IMR-90 (cell line): ENCODE measurements at regions not wholly inside any gene's neighbourhood (a gene's known extent, or its start where the extent isn't known, plus 50 kb on each side); places are given as distances from the start of the nearest gene placed in this dataset.

ENCODE experiments used
- ATAC-seq: fragments of 200-7000 bp; cut with Tn5 transposase; 2 replicates; pipeline ENCODE4 v1.9.1; 2020; ENCODE audit warnings: low read depth, mild to moderate bottlenecking, moderate library complexity
- BruUV-seq: library from RNA; stranded (reverse); fragments of 400-500 nt; replicated peaks from 2 replicates; lab custom pipeline; 2021; lab: Mats Ljungman, UMichigan
- CTCF ChIA-PET: fragments of 300-600 bp; formaldehyde crosslinking; extraction: SDS; loops from one replicate; lab custom pipeline; 2021; ENCODE audit warnings: antibody characterized with exemption; lab: Yijun Ruan, JAX
- POLR2A ChIA-PET: fragments of 300-600 bp; sonication (Branson Sonifier 250); formaldehyde crosslinking; loops from one replicate; lab custom pipeline; 2022; ENCODE audit warnings: antibody characterized with exemption; ENCODE audit not compliant: unreplicated experiment; lab: Charles Lee
- DNase-seq: peaks from one replicate; pipeline ENCODE4 v3.0.0; 2013
- H2AFZ ChIP-seq: replicated peaks from 2 replicates; pipeline ENCODE3; 2013; ENCODE audit warnings: low read length, mild to moderate bottlenecking; ENCODE audit not compliant: poor library complexity
- H2AK5ac ChIP-seq: 2 replicates; pipeline ENCODE4 v1.6.1; 2013; ENCODE audit warnings: low read depth, low read length, inconsistent platforms
- H2AK9ac ChIP-seq: replicated peaks from 2 replicates; pipeline ENCODE3; 2013; ENCODE audit warnings: mild to moderate bottlenecking, low read depth, low read length, moderate library complexity; ENCODE audit not compliant: poor library complexity
- H2BK120ac ChIP-seq: 2 replicates; pipeline ENCODE4 v1.6.1; 2013; ENCODE audit warnings: low read depth, low read length, inconsistent platforms
- H2BK15ac ChIP-seq: 3 replicates; pipeline ENCODE4 v1.6.1; 2013; ENCODE audit warnings: low read depth, low read length, inconsistent platforms
- H2BK20ac ChIP-seq: 2 replicates; pipeline ENCODE4 v1.6.1; 2013; ENCODE audit warnings: low read depth, mild to moderate bottlenecking, inconsistent platforms, low read length, moderate library complexity
- H2BK5ac ChIP-seq: 2 replicates; pipeline ENCODE4 v1.6.1; 2013; ENCODE audit warnings: mild to moderate bottlenecking, low read depth, low read length, inconsistent platforms; ENCODE audit not compliant: poor library complexity, severe bottlenecking
- H3K14ac ChIP-seq: replicated peaks from 2 replicates; pipeline ENCODE4 v1.6.1; 2013; ENCODE audit warnings: low read depth, low read length, inconsistent platforms
- H3K18ac ChIP-seq: 2 replicates; pipeline ENCODE4 v1.6.1; 2013; ENCODE audit warnings: low read depth, low read length, control low read depth
- H3K23ac ChIP-seq: 2 replicates; pipeline ENCODE4 v1.6.1; 2013; ENCODE audit warnings: low read depth, low read length, inconsistent platforms
- H3K27ac ChIP-seq: 2 replicates; pipeline ENCODE4 v1.5.1; 2013; ENCODE audit warnings: mild to moderate bottlenecking, control low read depth, low read length; ENCODE audit not compliant: insufficient read depth
- H3K27me3 ChIP-seq: 2 replicates; pipeline ENCODE4 v1.6.1; 2013; ENCODE audit warnings: low read length; ENCODE audit not compliant: control insufficient read depth, insufficient read depth
- H3K36me3 ChIP-seq: 2 replicates; pipeline ENCODE4 v1.6.1; 2013; ENCODE audit warnings: low read length, mixed read lengths; ENCODE audit not compliant: control insufficient read depth, insufficient read depth
- H3K4ac ChIP-seq: 2 replicates; pipeline ENCODE4 v1.6.1; 2013; ENCODE audit warnings: low read depth, low read length, inconsistent platforms
- H3K4me1 ChIP-seq: 2 replicates; pipeline ENCODE4 v1.6.1; 2013; ENCODE audit warnings: low read length, mixed read lengths; ENCODE audit not compliant: control insufficient read depth, insufficient read depth
- H3K4me2 ChIP-seq: 2 replicates; pipeline ENCODE4 v1.6.1; 2013; ENCODE audit warnings: low read depth, mild to moderate bottlenecking, control low read depth, low read length, moderate library complexity
- H3K4me3 ChIP-seq: 2 replicates; pipeline ENCODE4 v1.5.1; 2013; ENCODE audit warnings: low read depth, mild to moderate bottlenecking, control low read depth, low read length, moderate library complexity; ENCODE audit not compliant: insufficient read depth
- H3K56ac ChIP-seq: 2 replicates; pipeline ENCODE4 v1.6.1; 2013; ENCODE audit warnings: low read length, inconsistent platforms; ENCODE audit not compliant: insufficient read depth; ENCODE audit errors: extremely low read depth
- H3K79me1 ChIP-seq, 2 experiments: 2 replicates each; pipeline ENCODE4 v1.6.1; 2013; ENCODE audit warnings: low read length in 2 of 2, inconsistent platforms in 1 of 2, low read depth in 1 of 2
- H3K9ac ChIP-seq: 2 replicates; pipeline ENCODE4 v1.6.1; 2013; ENCODE audit warnings: low read depth, low read length, control low read depth
- H3K9me1 ChIP-seq: 2 replicates; pipeline ENCODE4 v1.6.1; 2013; ENCODE audit warnings: low read length, inconsistent platforms; ENCODE audit not compliant: insufficient read depth
- H3K9me3 ChIP-seq: 2 replicates; pipeline ENCODE4 v1.6.1; 2013; ENCODE audit warnings: low read length; ENCODE audit not compliant: control insufficient read depth, insufficient read depth
- H4K20me1 ChIP-seq: 2 replicates; pipeline ENCODE4 v1.6.1; 2013; ENCODE audit warnings: low read length, inconsistent platforms; ENCODE audit not compliant: insufficient read depth
- H4K5ac ChIP-seq: 2 replicates; pipeline ENCODE4 v1.6.1; 2013; ENCODE audit warnings: mild to moderate bottlenecking, low read depth, low read length, control low read depth
- H4K8ac ChIP-seq, 2 experiments: 2 replicates each; pipeline ENCODE4 v1.6.1; 2013; ENCODE audit warnings: low read depth in 2 of 2, low read length in 2 of 2, control low read depth in 1 of 2, inconsistent platforms in 1 of 2
- H4K91ac ChIP-seq: 2 replicates; pipeline ENCODE4 v1.6.1; 2013; ENCODE audit warnings: low read depth, low read length, inconsistent platforms; ENCODE audit not compliant: insufficient read depth
- CEBPB ChIP-seq: IDR thresholded peaks from 2 replicates; pipeline ENCODE4 v1.6.1; 2012; ENCODE audit warnings: low read depth, low read length, improper control_type of control experiment
- FOS ChIP-seq: fragments of 150-350 bp; IDR thresholded peaks from 2 replicates; pipeline ENCODE4 v1.6.1; 2016; ENCODE audit warnings: low read depth, low read length
- MXI1 ChIP-seq: IDR thresholded peaks from 2 replicates; pipeline ENCODE4 v1.6.1; 2012; ENCODE audit warnings: low read depth, mild to moderate bottlenecking, low read length, moderate library complexity, borderline replicate concordance
- NFE2L2 ChIP-seq: fragments of 150-350 bp; IDR thresholded peaks from 2 replicates; pipeline ENCODE4 v1.6.1; 2016; ENCODE audit warnings: low read depth, mild to moderate bottlenecking, low read length
- RAD21 ChIP-seq: IDR thresholded peaks from 2 replicates; pipeline ENCODE4 v1.6.1; 2012; ENCODE audit warnings: low read length, improper control_type of control experiment
- RCOR1 ChIP-seq: IDR thresholded peaks from 2 replicates; pipeline ENCODE4 v1.6.1; 2012; ENCODE audit warnings: mild to moderate bottlenecking, low read length, improper control_type of control experiment; ENCODE audit not compliant: insufficient replicate concordance
- SMC3 ChIP-seq: fragments of 150-350 bp; IDR thresholded peaks from 2 replicates; pipeline ENCODE4 v1.6.1; 2016; ENCODE audit warnings: low read depth, mild to moderate bottlenecking, antibody characterized with exemption, low read length, moderate library complexity
- WGBS, 2 experiments: methylation state at CpG; one replicate each; pipeline versions ENCODE4 v1.1.5 to v1.1.7; 2013; ENCODE audit warnings: missing lambda C conversion rate in 2 of 2; ENCODE audit not compliant: insufficient read length in 1 of 2; ENCODE audit errors: extremely low coverage in 2 of 2; 5-methylcytosine and 5-hydroxymethylcytosine counted together
- dilution Hi-C: fragments of 300-500 bp; cut with HindIII; formaldehyde crosslinking; loops from one replicate; pipeline ENCODE4 v1.14.3; 2018; ENCODE audit warnings: low sequenced_read_pairs; ENCODE audit not compliant: unreplicated experiment
- in situ Hi-C: fragments of 300-500 bp; cut with MboI; formaldehyde crosslinking; loops from 3 replicates; pipeline ENCODE4 v1.14.3; 2019; ENCODE audit warnings: low sequenced_read_pairs, inconsistent platforms, mixed read lengths
- intact Hi-C: fragments of 100-400 bp; cut with micrococcal nuclease; formaldehyde crosslinking; loops from 2 replicates; pipeline ENCODE4 v1.10.0; 2022
- TF ChIP-seq, protein P1 (sequence below): fragments of 150-350 bp; IDR thresholded peaks from 2 replicates; pipeline ENCODE4 v1.6.1; 2016; ENCODE audit warnings: low read depth, mild to moderate bottlenecking, low read length, moderate library complexity, borderline replicate concordance
- TF ChIP-seq, protein P2 (sequence below): fragments of 150-350 bp; IDR thresholded peaks from 2 replicates; pipeline ENCODE4 v1.6.1; 2017; ENCODE audit warnings: mild to moderate bottlenecking, antibody characterized with exemption, low read length, low read depth

DNA sequence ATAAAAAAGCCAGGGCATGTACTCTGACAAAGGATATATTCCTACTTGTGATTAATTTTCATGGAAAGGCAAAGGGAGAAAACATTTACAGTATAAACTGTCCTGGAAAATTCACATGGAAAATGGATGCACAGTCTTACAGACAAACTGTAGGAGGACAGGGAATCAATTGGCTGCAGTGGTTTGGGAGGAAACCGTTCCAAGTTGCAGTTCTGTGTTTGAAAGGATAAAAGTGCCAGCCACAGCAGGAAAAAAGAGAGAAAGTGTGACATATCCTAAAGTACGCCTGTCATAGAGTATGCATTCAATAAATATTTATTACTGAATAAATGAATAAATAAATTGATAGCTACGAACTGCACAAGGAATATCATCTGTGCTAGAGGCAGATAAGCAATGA lies 462.9 kb downstream of the RAB38 start:
- no peak overlapping the region for H4K8ac ChIP-seq
- no peak overlapping the region for H4K5ac ChIP-seq
- H3K27me3 ChIP-seq, result no peaks in the 10 kb centered on the region
- no peak overlapping the region for H3K23ac ChIP-seq
- H3K4me2 ChIP-seq, result no peak overlapping the region
- H2AFZ ChIP-seq, result no peak overlapping the region
- no peak overlapping the region for H3K56ac ChIP-seq
- in situ Hi-C loops, result loop anchor here (25.0 kb wide), 1 partner anchor 350 kb away; no protein-coding TSS in a partner anchor
- H2BK20ac ChIP-seq, result no peak overlapping the region
- H2BK5ac ChIP-seq, result no peak overlapping the region
- H3K79me1 ChIP-seq, result no peaks in the 10 kb centered on the region
- no TSS peak for BruUV-seq
- WGBS, 2 experiments, result 40% methylated on average over 1 of the region's 3 CpGs; no CpG with 5 or more reads in 1 of the 2 experiments
- no peak overlapping the region for H2AK5ac ChIP-seq
- no peak overlapping the region for H3K4me3 ChIP-seq
- H3K14ac ChIP-seq, result no peak overlapping the region
- no peak overlapping the region for H3K9ac ChIP-seq
- ChIA-PET CTCF (no interaction called here), POLR2A (no interaction called here)
- no peak overlapping the region for H3K4ac ChIP-seq
- H3K4me1 ChIP-seq, result no peaks in the 10 kb centered on the region
- intact Hi-C loops, result no loop called here
- no peak overlapping the region for H2BK120ac ChIP-seq
- no peak overlapping the region for H2BK15ac ChIP-seq
- no peaks in the 10 kb centered on the region for H3K36me3 ChIP-seq
- ATAC-seq (no peak), DNase-seq (no peak)
- H4K20me1 ChIP-seq, result no peaks in the 10 kb centered on the region
- dilution Hi-C loops, result no loop called here
- no peaks in the 10 kb centered on the region for H3K9me1 ChIP-seq
- H3K18ac ChIP-seq, result no peak overlapping the region
- no peak overlapping the region for H2AK9ac ChIP-seq
- H3K9me3 ChIP-seq, result no peaks in the 10 kb centered on the region
- H3K27ac ChIP-seq, result no peak overlapping the region
- H4K91ac ChIP-seq, result no peak overlapping the region
- no peak for TF ChIP-seq NFE2L2
- TF ChIP-seq RAD21, result no peak
- no peak for TF ChIP-seq SMC3
- no peak for TF ChIP-seq MXI1
- TF ChIP-seq FOS, result no peak
- TF ChIP-seq, protein P1, sequence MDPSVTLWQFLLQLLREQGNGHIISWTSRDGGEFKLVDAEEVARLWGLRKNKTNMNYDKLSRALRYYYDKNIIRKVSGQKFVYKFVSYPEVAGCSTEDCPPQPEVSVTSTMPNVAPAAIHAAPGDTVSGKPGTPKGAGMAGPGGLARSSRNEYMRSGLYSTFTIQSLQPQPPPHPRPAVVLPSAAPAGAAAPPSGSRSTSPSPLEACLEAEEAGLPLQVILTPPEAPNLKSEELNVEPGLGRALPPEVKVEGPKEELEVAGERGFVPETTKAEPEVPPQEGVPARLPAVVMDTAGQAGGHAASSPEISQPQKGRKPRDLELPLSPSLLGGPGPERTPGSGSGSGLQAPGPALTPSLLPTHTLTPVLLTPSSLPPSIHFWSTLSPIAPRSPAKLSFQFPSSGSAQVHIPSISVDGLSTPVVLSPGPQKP, result no peak
- TF ChIP-seq, protein P2, sequence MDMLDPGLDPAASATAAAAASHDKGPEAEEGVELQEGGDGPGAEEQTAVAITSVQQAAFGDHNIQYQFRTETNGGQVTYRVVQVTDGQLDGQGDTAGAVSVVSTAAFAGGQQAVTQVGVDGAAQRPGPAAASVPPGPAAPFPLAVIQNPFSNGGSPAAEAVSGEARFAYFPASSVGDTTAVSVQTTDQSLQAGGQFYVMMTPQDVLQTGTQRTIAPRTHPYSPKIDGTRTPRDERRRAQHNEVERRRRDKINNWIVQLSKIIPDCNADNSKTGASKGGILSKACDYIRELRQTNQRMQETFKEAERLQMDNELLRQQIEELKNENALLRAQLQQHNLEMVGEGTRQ, result no peak
- TF ChIP-seq CEBPB, result no peak
- no peak for TF ChIP-seq RCOR1
